Non-pigmented ciliary epithelial cell (primary cell): ENCODE measurements at regions not wholly inside any gene's neighbourhood (a gene's known extent, or its start where the extent isn't known, plus 50 kb on each side); places are given as distances from the start of the nearest gene placed in this dataset.

Experiments
- DNase-seq: peaks from one replicate; pipeline ENCODE4 v3.0.0-alpha.2; 2010; ENCODE audit warnings: low read depth

DNA sequence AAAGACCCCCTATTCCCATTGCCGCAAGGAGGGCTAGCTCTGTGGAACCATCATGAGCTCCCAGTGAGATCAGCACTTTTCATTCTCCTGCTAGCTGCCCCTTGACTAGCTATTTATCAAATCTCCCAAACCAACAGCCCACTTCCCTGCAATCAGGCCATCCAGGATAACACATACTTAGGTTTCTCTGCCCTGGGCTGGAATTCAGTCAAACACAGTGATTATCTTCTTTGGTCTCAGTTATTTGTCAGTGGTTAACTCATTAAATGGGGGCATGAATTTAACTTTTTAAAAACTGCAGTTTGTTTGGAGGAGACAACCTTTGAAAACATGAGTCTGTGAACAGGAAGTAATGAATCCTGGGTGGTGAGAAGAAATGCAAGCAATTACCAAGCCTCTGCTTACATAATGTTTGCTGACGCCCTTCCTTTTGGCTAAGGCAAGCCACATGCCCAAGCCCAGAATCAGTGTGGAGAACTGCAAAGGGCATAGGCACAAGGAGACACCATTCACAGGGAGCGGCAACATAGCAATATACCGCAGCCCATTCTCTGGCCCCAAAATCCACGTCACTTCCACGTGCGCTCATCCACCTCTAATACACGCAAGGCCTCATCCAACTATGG is 275.0 kb downstream of the DRD1 start:
- no peak for DNase-seq

DNA sequence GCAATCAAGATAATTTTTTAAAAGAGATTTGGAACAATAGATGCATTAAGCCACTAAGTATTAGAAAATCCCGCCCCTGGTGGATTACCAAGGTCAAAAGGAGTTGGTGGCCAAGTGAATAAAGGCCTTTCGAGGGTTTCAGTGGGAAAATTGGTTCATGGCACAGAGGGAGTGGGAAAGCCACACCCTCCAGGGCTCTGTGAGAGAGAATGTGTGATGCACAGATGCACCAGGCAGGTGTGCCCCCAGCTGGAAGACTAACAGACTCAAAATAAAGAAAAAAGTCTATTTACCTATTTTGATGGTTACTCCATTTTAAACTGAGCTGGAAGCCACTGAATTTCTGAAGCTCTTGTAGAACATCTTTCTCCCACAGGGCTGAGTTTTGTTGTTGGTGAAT is 278.0 kb downstream of the DRD1 start:
- DNase-seq = no peak

GRCh38 chr5:175163586-175164275 is 280.3 kb downstream of the DRD1 start:
- no peak for DNase-seq

DNA sequence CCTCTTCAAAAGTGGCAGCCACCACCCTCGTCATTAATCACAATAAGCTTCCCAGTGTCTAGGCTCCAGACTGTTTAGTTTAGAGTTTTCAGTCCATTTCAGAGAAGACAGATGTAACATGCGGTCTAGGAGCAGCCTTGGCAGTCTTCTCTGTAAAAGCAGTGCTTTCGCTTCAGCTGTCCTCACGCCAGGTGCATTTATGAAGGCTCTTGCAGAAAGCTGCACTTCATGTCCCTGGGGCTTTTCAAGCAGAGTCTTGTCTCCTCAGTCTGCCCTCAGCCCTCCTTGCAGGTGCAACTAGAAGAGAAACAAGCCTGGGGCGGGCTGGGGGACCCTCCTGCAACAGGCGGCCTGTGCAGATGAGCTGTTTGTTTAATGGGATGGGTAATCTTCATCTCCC is 281.9 kb downstream of the DRD1 start:
- DNase-seq = no peak

DNA sequence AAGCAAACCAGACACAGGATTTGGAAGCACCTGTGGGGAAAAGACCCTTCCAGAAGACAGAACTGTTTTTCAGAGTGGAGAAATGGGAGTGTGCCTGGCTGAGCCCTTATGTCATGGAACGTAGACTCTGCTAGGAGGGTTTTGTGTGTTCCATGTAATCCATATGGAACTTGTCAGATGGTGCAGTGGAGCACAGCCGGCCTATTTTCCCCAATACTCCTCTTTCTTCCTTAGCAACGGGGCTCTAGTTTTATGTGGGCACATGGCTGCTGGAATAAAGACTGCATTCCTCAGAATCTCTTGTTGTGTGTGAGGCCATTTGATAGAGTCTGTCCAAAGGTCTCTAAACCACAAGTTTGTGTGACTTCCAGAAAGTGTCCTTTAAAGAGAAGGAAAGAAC is 284.0 kb downstream of the DRD1 start:
- DNase-seq = no peak

GRCh38 chr5:175148636-175149172 is 295.3 kb downstream of the DRD1 start:
- DNase-seq = no peak

DNA sequence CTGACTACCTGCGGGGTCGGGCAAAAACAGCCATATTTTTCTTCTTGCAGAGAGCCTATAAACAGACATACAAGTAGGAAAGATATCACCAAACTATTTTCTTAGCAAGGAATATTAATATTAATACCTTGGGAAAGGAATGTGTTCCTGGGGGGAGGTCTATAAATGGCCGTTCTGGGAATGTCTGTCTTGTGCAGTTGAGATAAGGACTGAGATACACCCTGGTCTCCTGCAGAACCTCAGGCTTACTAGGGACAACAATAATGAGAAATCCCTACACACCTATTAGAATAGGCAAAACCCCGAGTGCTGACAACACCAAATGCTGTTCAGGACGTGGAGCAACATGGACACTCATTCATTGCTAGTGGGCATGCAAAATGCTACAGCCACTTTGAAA is 297.2 kb downstream of the DRD1 start:
- no peak for DNase-seq

GRCh38 chr5:175141421-175141820 is 302.6 kb downstream of the DRD1 start:
- DNase-seq = no peak

- no peak for DNase-seq
Measured at GRCh38 chr5:175133185-175133584, 310.8 kb downstream of the DRD1 start.

DNA sequence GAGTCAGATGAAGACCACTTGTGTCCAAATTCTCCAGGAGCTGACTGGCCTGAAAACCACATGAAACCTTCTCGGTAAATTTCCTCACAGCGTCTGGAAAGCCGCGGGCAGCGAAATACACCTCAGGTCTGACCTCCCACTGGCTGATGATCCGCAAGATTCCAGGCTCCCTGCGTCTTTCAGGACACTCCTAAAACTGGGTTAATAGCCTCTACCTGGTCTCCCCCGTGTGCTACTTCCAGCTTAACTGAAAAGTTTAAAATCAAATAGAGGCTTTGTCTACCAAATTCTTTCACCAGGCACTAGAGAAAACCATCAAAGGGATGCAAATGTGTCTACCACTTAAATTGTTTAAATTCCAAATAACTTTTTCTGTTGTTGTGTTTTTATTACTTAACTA is 312.6 kb downstream of the DRD1 start:
- DNase-seq = no peak

- no peak for DNase-seq
Measured at GRCh38 chr5:175129619-175130018, 314.4 kb downstream of the DRD1 start.

DNA sequence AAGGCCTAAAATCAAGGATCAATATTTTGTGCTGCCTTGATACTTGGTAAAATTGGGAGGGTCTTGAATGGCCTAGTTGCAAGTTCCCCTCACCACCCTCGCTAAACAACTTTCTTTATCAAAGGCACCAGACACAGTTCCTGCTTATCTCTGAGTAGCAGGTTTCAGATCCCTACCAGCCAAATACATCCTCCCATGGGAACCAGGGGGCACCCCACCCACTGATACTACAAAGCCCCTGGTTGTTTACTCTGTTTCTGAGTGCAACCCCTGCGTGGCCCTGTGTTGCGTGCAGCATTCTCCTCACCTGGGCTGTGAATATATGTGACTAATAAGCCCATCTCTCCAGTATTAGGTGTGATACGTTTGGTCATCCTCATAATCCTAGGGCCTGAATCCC is 314.9 kb downstream of the DRD1 start:
- DNase-seq = no peak

DNA sequence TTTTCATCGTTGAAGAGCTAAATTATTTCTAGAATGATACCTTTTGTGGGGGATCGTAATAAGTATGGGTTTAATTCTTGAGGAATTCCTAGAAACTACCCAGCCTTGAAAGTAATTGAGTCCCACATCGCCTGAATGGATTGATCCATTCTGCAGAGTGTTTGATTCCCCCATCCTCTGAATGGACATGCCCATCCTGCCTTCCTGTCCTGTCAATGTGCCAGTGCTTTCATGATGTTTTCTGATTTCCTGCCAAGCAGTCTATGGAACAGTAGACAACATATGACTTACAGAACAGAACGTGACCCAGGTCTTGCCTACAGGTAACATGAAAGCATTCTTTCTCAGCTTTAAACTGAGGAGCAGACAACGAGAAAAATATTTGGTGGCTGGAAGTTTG is 319.2 kb downstream of the DRD1 start:
- DNase-seq = no peak

- DNase-seq = no peak
Measured at GRCh38 chr5:175124251-175124813, 319.6 kb downstream of the DRD1 start.

DNA sequence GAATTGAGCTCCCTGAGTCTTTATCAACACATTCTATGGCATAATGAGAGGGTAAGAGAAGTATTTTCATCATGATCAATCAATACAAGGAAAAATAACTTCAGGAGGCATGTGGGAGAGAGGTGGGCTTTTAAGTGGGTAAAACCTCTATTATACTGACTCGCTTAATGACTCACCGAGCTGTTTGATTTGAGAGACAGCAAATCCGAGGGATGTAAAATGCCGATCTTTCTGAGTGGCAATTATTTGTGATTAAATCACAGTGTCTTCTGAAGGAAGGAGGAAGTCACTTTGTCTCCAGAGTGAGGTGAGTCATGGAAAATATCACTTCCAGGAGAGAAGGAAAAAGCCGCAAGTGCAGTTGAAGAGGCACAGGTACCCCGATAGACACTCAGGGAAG is 320.4 kb downstream of the DRD1 start:
- DNase-seq = no peak

GRCh38 chr5:175121457-175121856 is 322.5 kb downstream of the DRD1 start:
- DNase-seq = no peak

GRCh38 chr5:175120412-175120811 is 323.6 kb downstream of the DRD1 start:
- no peak for DNase-seq

DNA sequence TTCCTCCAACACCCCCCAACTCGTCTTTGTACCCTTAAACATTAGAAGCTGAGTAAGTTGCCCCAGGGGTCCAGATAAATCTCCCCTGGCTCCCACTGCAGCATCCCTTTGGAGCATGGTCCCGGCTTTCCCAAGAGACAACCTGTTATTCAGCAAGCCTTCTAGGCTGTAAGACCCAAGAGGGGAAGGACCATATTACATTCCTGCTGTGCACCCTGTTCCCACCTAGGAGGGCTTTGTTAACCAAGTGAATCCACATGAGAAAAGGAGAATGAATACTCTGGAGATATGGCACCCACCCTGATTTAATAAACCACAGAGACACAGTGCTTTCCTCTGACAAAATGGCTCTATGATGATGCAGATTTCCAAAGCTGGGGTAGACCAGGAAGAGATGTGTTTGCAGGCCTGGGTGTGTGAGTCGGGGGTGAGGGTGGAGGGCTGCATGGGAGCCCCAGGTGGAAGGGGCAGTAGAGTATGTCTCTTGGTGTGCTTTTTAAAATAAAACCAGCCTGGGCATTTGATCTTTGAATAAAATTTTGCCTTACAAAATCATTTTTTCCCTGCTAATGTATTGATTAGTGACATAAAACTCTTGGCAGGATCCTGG is 325.2 kb downstream of the DRD1 start:
- DNase-seq = no peak

DNA sequence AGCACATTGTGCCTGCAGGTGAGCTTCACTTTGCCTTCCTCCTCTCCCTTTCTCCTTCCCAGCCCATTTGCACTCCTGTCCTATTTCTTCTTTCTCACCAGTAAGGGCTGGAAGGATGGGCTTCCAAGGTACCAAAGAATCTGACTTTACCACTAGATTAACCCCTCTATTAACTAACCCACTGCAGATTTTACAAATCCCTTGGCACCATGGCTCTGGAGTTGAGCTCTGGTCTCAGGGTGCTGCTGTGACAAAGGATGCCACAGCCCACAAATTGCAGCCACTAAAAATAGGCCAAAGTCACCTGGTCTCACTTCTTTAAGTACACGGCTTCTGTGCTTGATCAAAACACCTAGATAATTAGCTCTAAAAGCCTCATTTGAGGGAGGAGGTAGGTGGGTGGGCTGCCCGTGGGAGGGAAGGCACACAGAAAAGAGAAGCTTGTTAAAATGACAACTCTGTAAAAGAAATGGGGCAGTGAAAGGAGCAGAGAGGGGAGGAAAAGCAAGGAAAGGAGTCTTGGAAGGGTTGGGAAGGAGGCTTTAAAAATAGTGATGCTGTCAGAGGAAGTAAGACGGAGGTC is 327.4 kb downstream of the DRD1 start:
- DNase-seq = no peak

DNA sequence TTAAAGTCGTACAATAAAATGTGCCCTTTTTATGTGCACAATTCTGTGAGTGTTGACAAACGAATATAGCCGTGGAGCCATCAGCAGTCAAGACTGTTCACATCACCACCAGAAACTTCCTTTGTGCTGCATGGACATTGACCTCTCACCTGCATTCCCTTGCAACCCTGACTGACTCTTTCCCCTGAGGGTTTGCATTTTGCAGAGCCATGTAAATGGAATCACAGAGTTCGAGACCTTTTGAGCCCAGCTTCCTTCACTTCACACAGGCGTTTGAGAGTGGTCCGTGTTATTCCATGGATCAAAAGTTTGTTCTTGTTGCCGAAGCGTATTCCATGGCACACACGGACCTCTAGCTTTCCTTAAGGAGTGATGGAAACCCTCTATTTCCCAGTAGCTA is 328.2 kb downstream of the DRD1 start:
- DNase-seq = no peak

DNA sequence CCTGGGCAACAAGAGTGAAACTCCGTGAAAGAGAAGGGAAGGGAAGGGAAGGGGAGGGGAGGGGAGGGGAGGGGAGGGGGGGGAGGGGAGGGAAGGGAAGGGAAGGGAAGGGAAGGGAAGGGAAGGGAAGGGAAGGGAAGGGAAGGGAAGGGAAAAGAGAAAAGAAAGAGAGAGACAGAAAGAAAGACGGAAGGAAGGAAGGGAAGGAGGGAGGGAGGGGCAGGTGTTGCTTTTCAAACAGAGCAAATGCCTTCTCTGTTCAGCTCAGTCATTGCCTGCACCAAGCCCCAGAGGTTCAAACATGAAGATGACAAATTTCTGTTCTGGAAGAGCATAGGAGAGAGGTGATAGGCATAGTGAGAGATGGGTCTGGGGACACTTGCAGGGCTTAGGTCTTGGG is 330.0 kb downstream of the DRD1 start:
- no peak for DNase-seq

GRCh38 chr5:175109058-175109755 is 334.8 kb downstream of the DRD1 start:
- no peak for DNase-seq
